ENCODE measurements at regions not wholly inside any gene's neighbourhood (a gene's known extent, or its start where the extent isn't known, plus 50 kb on each side); places are given as distances from the start of the nearest gene placed in this dataset.

GRCh38 chr4:12973522-12973921 is 510.6 kb downstream of the RAB28 start:
- TF ChIP-seq EZH2phosphoT487 (IDR thresholded peaks at IDR 0.05; ENCODE audit: low read depth), result no peak
- no peak for TF ChIP-seq CTCF (IDR thresholded peaks at IDR 0.05; ENCODE audit: low read depth, low read length)
- H3K4me3 ChIP-seq (ENCODE audit: low read length), result no peak overlapping the region
- H3K4me2 ChIP-seq (ENCODE audit: low read length), result no peak overlapping the region
- no peaks in the 10 kb centered on the region for H3K9me3 ChIP-seq (ENCODE audit: insufficient read depth, low read length)
- no peak overlapping the region for H3K27ac ChIP-seq (ENCODE audit: low read length)
- H3K9ac ChIP-seq (ENCODE audit: low read length), result no peak overlapping the region
- no peak overlapping the region for H2AFZ ChIP-seq (ENCODE audit: low read depth, low read length)
- no peaks in the 10 kb centered on the region for H3K4me1 ChIP-seq (ENCODE audit: low read length)
- no peaks in the 10 kb centered on the region for H4K20me1 ChIP-seq (ENCODE audit: insufficient read depth, low read length)
- H3K27me3 ChIP-seq (ENCODE audit: low read depth, low read length), result no peaks in the 10 kb centered on the region
- H3K36me3 ChIP-seq (replicated peaks; ENCODE audit: low read depth, low read length), result no peaks in the 10 kb centered on the region
- H3K79me2 ChIP-seq (ENCODE audit: low read length), result no peaks in the 10 kb centered on the region

- no peaks in the 10 kb centered on the region for H3K4me1 ChIP-seq (ENCODE audit: low read length)
- no peak overlapping the region for H2AFZ ChIP-seq (ENCODE audit: low read depth, low read length)
- no peak overlapping the region for H3K27ac ChIP-seq (ENCODE audit: low read length)
- H3K9me3 ChIP-seq (ENCODE audit: insufficient read depth, low read length), result no peaks in the 10 kb centered on the region
- H3K4me2 ChIP-seq (ENCODE audit: low read length), result no peak overlapping the region
- H4K20me1 ChIP-seq (ENCODE audit: insufficient read depth, low read length), result no peaks in the 10 kb centered on the region
- H3K27me3 ChIP-seq (ENCODE audit: low read depth, low read length), result no peaks in the 10 kb centered on the region
- TF ChIP-seq EZH2phosphoT487 (IDR thresholded peaks at IDR 0.05; ENCODE audit: low read depth) (no peak), CTCF (IDR thresholded peaks at IDR 0.05; ENCODE audit: low read depth, low read length) (no peak)
- no peak overlapping the region for H3K9ac ChIP-seq (ENCODE audit: low read length)
- H3K36me3 ChIP-seq (replicated peaks; ENCODE audit: low read depth, low read length), result no peaks in the 10 kb centered on the region
- no peaks in the 10 kb centered on the region for H3K79me2 ChIP-seq (ENCODE audit: low read length)
- H3K4me3 ChIP-seq (ENCODE audit: low read length), result no peak overlapping the region
These were observed 515.8 kb downstream of the RAB28 start for GRCh38 chr4:12968345-12968744.

GRCh38 chr4:12966726-12967125 is 517.4 kb downstream of the RAB28 start:
- no peak overlapping the region for H3K4me2 ChIP-seq (ENCODE audit: low read length)
- H3K79me2 ChIP-seq (ENCODE audit: low read length), result no peaks in the 10 kb centered on the region
- H3K36me3 ChIP-seq (replicated peaks; ENCODE audit: low read depth, low read length), result no peaks in the 10 kb centered on the region
- no peak for TF ChIP-seq EZH2phosphoT487 (IDR thresholded peaks at IDR 0.05; ENCODE audit: low read depth)
- no peak for TF ChIP-seq CTCF (IDR thresholded peaks at IDR 0.05; ENCODE audit: low read depth, low read length)
- no peak overlapping the region for H3K4me3 ChIP-seq (ENCODE audit: low read length)
- H3K27ac ChIP-seq (ENCODE audit: low read length), result no peak overlapping the region
- no peaks in the 10 kb centered on the region for H3K4me1 ChIP-seq (ENCODE audit: low read length)
- H2AFZ ChIP-seq (ENCODE audit: low read depth, low read length), result no peak overlapping the region
- H3K27me3 ChIP-seq (ENCODE audit: low read depth, low read length), result no peaks in the 10 kb centered on the region
- H4K20me1 ChIP-seq (ENCODE audit: insufficient read depth, low read length), result no peaks in the 10 kb centered on the region
- no peak overlapping the region for H3K9ac ChIP-seq (ENCODE audit: low read length)
- H3K9me3 ChIP-seq (ENCODE audit: insufficient read depth, low read length), result no peaks in the 10 kb centered on the region

GRCh38 chr4:12965334-12965733 is 518.8 kb downstream of the RAB28 start:
- Histone ChIP-seq H3K79me2 (ENCODE audit: low read length) (no peaks in the 10 kb centered on the region), H3K4me2 (ENCODE audit: low read length) (no peak overlapping the region), H3K4me1 (ENCODE audit: low read length) (no peaks in the 10 kb centered on the region), H3K36me3 (replicated peaks; ENCODE audit: low read depth, low read length) (no peaks in the 10 kb centered on the region), H3K9ac (ENCODE audit: low read length) (no peak overlapping the region), H3K9me3 (ENCODE audit: insufficient read depth, low read length) (no peaks in the 10 kb centered on the region), H3K27ac (ENCODE audit: low read length) (no peak overlapping the region), H3K4me3 (ENCODE audit: low read length) (no peak overlapping the region), H3K27me3 (ENCODE audit: low read depth, low read length) (no peaks in the 10 kb centered on the region), H4K20me1 (ENCODE audit: insufficient read depth, low read length) (no peaks in the 10 kb centered on the region), H2AFZ (ENCODE audit: low read depth, low read length) (no peak overlapping the region)
- no peak for TF ChIP-seq EZH2phosphoT487 (IDR thresholded peaks at IDR 0.05; ENCODE audit: low read depth)
- no peak for TF ChIP-seq CTCF (IDR thresholded peaks at IDR 0.05; ENCODE audit: low read depth, low read length)
